Nephron progenitor cell (in vitro differentiated cells): ENCODE measurements at regions not wholly inside any gene's neighbourhood (a gene's known extent, or its start where the extent isn't known, plus 50 kb on each side); places are given as distances from the start of the nearest gene placed in this dataset.

ENCODE experiments used
- DNase-seq: peaks from one replicate; pipeline ENCODE4 v3.0.0; 2021
- H3K27ac Mint-ChIP-seq: 2 replicates; pipeline ENCODE4 v1.8.0; 2021; ENCODE audit warnings: mild to moderate bottlenecking, moderate library complexity, mixed read lengths
- H3K27me3 Mint-ChIP-seq: 2 replicates; pipeline ENCODE4 v1.8.0; 2021; ENCODE audit warnings: mild to moderate bottlenecking, low read depth, mixed read lengths; ENCODE audit not compliant: poor library complexity
- H3K36me3 Mint-ChIP-seq: 2 replicates; pipeline ENCODE4 v1.8.0; 2021; ENCODE audit warnings: low read depth, mixed read lengths
- H3K4me1 Mint-ChIP-seq: 2 replicates; pipeline ENCODE4 v1.8.0; 2021; ENCODE audit warnings: mixed read lengths
- H3K4me3 Mint-ChIP-seq: 2 replicates; pipeline ENCODE4 v1.8.0; 2021; ENCODE audit warnings: mild to moderate bottlenecking, moderate library complexity, mixed read lengths
- H3K9me3 Mint-ChIP-seq: 2 replicates; pipeline ENCODE4 v1.8.0; 2021; ENCODE audit warnings: mild to moderate bottlenecking, moderate library complexity, mixed read lengths
- CTCF ChIP-seq: fragments of 200-600 bp; sonication (generic); IDR thresholded peaks from 2 replicates; pipeline ENCODE4 v1.5.0; 2021; ENCODE audit warnings: antibody characterized with exemption

GRCh38 chr12:97024393-97024792 is 117.3 kb downstream of the NEDD1 start:
- TF ChIP-seq CTCF = no peak
- no peak overlapping the region for H3K4me3 Mint-ChIP-seq
- no peak for DNase-seq
- no peak overlapping the region for H3K27ac Mint-ChIP-seq
- no peaks in the 10 kb centered on the region for H3K4me1 Mint-ChIP-seq
- peaks cover 4% of the 10 kb centered on the region for H3K27me3 Mint-ChIP-seq
- H3K36me3 Mint-ChIP-seq = no peaks in the 10 kb centered on the region
- no peaks in the 10 kb centered on the region for H3K9me3 Mint-ChIP-seq

GRCh38 chr12:97026901-97027300 is 119.8 kb downstream of the NEDD1 start:
- H3K4me3 Mint-ChIP-seq = no peak overlapping the region
- H3K27me3 Mint-ChIP-seq = peaks cover 4% of the 10 kb centered on the region
- no peak for TF ChIP-seq CTCF
- H3K27ac Mint-ChIP-seq = no peak overlapping the region
- H3K9me3 Mint-ChIP-seq = no peaks in the 10 kb centered on the region
- no peak for DNase-seq
- H3K4me1 Mint-ChIP-seq = peaks cover 6% of the 10 kb centered on the region
- H3K36me3 Mint-ChIP-seq = no peaks in the 10 kb centered on the region

- no peak for TF ChIP-seq CTCF
Measured at GRCh38 chr12:97027482-97027881, 120.4 kb downstream of the NEDD1 start.

GRCh38 chr12:97038131-97038530 is 131.1 kb downstream of the NEDD1 start:
- no peak for TF ChIP-seq CTCF
- Mint-ChIP-seq H3K9me3 (no peaks in the 10 kb centered on the region), H3K4me1 (peaks cover 14% of the 10 kb centered on the region), H3K27me3 (peaks cover 2% of the 10 kb centered on the region), H3K36me3 (no peaks in the 10 kb centered on the region), H3K27ac (no peak overlapping the region), H3K4me3 (no peak overlapping the region)
- DNase-seq = no peak

More at GRCh38 chr12:97027482-97027881, 120.4 kb downstream of the NEDD1 start:
- H3K4me1 Mint-ChIP-seq = peaks cover 12% of the 10 kb centered on the region
- H3K9me3 Mint-ChIP-seq = no peaks in the 10 kb centered on the region
- no peaks in the 10 kb centered on the region for H3K36me3 Mint-ChIP-seq
- no peak overlapping the region for H3K4me3 Mint-ChIP-seq
- no peak overlapping the region for H3K27ac Mint-ChIP-seq
- DNase-seq = no peak
- H3K27me3 Mint-ChIP-seq = peaks cover 4% of the 10 kb centered on the region

- Mint-ChIP-seq H3K4me1 (peaks cover 14% of the 10 kb centered on the region), H3K4me3 (no peak overlapping the region), H3K36me3 (no peaks in the 10 kb centered on the region), H3K27me3 (no peaks in the 10 kb centered on the region), H3K9me3 (no peaks in the 10 kb centered on the region), H3K27ac (no peak overlapping the region)
- no peak for DNase-seq
- TF ChIP-seq CTCF = no peak
Measured at GRCh38 chr12:97038834-97039233, 131.8 kb downstream of the NEDD1 start.

- peaks cover 18% of the 10 kb centered on the region for H3K4me1 Mint-ChIP-seq
- H3K27me3 Mint-ChIP-seq = peaks cover 9% of the 10 kb centered on the region
- no peak for DNase-seq
- H3K36me3 Mint-ChIP-seq = no peaks in the 10 kb centered on the region
- no peak overlapping the region for H3K27ac Mint-ChIP-seq
- no peak overlapping the region for H3K4me3 Mint-ChIP-seq
- no peaks in the 10 kb centered on the region for H3K9me3 Mint-ChIP-seq
- TF ChIP-seq CTCF = no peak
Measured at GRCh38 chr12:97046901-97047300, 139.8 kb downstream of the NEDD1 start.
